Urothelium cell line (cell line): ENCODE measurements at regions not wholly inside any gene's neighbourhood (a gene's known extent, or its start where the extent isn't known, plus 50 kb on each side); places are given as distances from the start of the nearest gene placed in this dataset.
A peak's percentile ranks its signal among the peaks of the same experiment; 100 is the strongest.

Source experiments
- DNase-seq: peaks from one replicate; pipeline ENCODE4 v3.0.0; 2011; ENCODE audit warnings: low spot score, mixed read lengths
- FAIRE-seq: peaks from 2 replicates; lab custom pipeline; 2011; peaks lifted over from hg19 to GRCh38; lab: Jason Lieb, UNC

- DNase-seq (no peak), FAIRE-seq (no peak)
These were observed 102.2 kb downstream of the ARF6 start for GRCh38 chr14:49994951-49995561.

- DNase-seq, result no peak
- FAIRE-seq, result no peak
These were observed 105.1 kb downstream of the ARF6 start for GRCh38 chr14:49997991-49998390.

DNA sequence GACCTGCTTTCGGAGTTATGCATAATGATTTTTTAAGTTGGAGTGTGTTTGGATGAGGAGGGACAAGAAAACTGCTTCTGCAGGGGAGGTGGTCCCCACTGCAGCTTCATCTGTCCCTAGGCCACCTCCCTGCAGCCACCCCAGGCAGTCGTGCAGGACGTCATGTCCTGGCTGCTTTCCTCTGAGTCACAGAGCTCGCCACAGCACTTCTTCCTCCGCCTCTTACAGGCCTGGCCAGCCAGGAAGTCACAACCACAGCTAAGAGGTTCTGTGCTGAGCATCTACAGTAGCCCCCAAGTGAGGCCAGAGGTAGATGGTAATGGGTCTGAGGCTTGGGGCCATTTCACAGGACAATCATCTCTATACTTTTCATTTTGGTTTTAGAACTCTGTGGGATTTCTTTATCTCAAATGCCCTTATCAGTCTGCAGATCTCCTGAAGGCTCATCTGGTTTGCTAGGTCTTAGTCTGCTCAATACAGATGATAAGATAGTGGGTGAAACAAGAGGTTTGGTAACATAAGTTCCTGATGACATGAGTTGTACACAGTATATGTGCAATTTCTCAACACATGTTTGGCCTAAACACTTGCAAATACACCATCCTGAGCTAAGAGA is 106.4 kb downstream of the ARF6 start:
- peak; percentile 94 for DNase-seq

DNA sequence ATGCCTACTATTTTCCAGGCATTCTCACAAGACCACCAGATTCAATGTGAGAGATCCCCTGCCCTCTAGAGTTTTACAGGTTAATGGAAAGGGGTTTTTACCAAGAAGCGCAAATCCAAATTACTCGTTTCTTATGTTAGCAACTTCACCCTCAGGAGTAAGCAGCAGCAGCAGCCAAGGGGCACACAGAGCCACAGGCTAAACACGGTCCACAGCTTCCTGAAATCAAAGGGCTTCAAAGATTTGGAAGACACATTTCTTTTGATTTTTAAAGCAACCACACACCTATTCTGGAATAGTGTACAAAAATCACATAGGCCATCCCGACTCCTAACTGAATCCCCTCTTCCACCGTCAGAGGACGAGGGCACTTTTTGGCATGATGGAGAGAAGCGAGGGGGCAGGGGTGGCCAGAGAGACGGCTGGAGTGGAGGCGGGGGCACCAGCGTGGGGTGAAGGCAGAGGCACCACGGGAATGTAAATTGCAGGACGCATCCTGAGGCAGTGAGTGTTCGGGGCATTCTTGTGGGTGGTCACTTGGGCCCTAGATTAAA is 107.0 kb downstream of the ARF6 start:
- DNase-seq (no peak), FAIRE-seq (no peak)

More for the DNA sequence above, 106.4 kb downstream of the ARF6 start:
- FAIRE-seq, result peak; percentile 61

DNA sequence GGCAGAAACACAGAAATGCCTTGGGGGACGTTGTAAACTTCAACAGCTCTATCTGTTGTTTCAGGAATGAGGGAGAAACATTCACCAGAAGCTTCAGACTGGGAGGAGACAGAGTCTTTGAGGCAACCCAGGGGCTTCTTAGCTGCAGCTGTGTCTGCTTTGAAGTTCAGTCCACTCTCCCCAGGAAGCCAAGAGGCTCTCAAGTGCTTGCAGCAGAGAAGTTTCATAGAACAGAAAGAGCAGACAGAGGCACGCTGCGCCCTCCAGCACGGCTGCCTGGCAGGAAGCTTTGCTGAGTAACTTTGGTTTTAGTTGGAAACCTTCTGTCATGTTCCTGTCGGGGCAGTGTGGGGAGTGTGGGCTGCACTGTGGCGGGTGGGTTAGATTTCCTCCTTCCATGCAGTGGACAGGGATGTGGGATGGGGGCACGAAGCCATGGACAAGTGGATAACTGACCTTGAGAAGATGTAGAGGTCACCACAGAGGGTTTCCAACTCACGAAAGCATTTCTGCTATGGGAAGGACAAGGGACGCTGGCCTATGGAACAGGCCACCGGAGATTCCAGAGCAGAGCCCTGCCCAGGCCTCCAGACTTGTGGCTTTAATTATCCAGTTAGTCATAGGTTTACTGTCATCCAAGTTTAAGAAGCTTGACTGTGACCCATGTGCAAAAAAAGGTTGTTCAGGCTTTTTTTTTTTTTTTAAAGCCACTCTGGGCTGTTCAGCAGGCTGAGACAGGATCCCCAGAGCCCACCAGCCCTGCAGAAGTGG is 107.7 kb downstream of the ARF6 start:
- peak; percentile 77 for DNase-seq
- no peak for FAIRE-seq

DNA sequence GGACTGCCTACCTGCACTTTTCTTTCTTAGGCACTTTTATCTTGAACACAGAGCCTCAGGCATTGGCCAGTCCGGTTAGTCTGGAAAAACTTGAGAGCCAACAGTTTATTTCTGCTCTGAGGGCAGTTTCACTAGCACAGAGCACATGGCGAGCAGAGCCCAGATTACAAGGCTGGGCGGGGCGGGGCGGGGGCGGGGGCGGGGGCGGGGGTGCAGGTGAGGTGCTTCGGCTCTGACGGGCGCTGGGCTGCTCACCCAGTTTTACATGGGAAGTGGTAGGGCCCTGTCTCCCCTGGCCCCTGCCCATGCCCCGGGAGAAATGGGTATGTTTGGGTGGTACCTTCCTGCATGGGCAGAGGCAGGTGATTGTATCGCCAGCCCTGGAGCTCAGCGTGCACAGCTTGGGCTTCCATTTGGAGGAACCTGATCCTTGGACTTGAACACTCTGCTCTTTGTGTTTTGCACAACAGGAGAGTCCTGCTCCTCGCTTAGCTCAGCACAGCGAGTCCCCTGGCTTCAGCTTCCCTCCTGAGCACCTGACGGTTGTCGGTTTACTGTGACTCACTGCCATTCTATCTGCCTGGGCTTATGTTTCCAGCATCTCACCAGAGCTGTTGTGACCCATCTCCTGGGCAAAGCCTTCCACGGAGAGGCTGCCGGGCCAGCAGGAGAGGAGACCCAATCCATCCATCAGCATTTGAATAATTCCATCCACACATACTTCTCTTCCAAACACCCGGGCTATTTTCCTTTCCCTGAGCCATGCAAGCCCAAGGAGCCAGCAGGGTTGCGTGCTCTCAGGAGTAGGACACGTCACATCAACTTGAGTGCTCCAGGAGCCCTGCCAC is 108.5 kb downstream of the ARF6 start:
- peak; percentile 89 for DNase-seq
- FAIRE-seq, result peak; percentile 91

- no peak for FAIRE-seq
These were observed 109.4 kb downstream of the ARF6 start for GRCh38 chr14:50001999-50002925.

DNA sequence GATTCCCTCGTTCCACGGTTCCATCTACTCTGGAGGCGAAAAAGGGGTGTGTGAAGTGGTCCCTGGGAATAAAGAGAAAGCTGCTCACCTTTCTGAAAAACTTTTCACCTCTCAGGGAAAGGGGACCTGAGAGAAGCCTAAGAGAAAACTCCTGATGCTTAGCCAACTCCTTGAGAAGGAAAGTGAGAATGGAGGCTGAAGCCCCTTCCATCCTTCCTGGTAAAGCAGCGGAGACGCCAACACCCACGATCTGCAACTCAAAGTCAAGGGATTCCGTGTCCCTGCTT is 110.0 kb downstream of the ARF6 start:
- FAIRE-seq (no peak), DNase-seq (no peak)

More at GRCh38 chr14:50001999-50002925, 109.4 kb downstream of the ARF6 start:
- no peak for DNase-seq

- DNase-seq (peak; percentile 85), FAIRE-seq (peak; percentile 56)
These were observed 110.5 kb downstream of the ARF6 start for GRCh38 chr14:50003213-50004021.

DNA sequence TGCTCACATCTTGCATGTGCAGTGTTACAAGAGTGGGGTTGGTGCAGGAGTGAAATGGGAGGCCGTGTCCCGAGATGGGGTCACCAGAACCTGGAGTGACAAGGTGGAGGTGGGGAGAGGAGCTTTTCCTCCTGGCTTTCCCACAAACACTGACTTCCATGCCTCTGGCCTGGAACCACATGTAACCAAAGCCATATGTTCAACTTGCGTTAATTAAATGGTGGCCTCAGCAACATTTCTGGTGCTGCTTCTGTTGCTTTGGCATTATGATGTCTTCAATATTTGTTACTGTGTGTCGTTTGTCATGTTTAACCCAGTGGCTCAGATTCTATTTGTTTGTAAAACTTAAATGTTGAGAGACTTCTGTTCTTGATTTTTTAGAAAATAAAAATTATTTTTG is 110.2 kb downstream of the VCPKMT start:
- FAIRE-seq, result no peak
- DNase-seq, result no peak

- FAIRE-seq (no peak), DNase-seq (no peak)
These were observed 109.1 kb downstream of the VCPKMT start for GRCh38 chr14:50007123-50007903.

DNA sequence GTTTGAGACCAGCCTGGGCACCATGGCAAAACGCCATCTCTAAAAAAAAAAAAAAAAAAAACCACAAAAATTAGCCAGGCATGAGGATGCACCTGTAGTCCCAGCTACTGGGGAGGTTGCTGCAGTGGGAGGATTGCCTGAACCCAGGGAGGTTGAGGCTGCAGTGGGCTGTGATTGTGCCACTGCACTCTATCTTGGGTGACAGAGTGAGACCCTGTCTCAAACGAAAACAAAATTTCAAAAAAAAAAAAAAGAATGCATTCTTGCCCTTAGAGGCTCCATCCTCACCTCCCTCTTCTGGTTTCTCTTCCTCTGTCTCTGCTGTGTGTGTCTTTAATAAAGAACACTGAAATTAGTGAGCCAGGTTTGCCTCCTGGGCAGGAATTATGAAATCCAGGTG is 107.8 kb downstream of the VCPKMT start:
- no peak for DNase-seq
- FAIRE-seq, result no peak

- no peak for DNase-seq
- no peak for FAIRE-seq
These were observed 107.4 kb downstream of the VCPKMT start for GRCh38 chr14:50008974-50009373.

GRCh38 chr14:50010752-50011151 is 105.6 kb downstream of the VCPKMT start:
- DNase-seq, result no peak
- peak; percentile 79 for FAIRE-seq

GRCh38 chr14:50011242-50011641 is 105.1 kb downstream of the VCPKMT start:
- DNase-seq (no peak), FAIRE-seq (peak; percentile 9)

- peak; percentile 43 for DNase-seq
- no peak for FAIRE-seq
These were observed 103.7 kb downstream of the VCPKMT start for GRCh38 chr14:50012644-50013043.

DNA sequence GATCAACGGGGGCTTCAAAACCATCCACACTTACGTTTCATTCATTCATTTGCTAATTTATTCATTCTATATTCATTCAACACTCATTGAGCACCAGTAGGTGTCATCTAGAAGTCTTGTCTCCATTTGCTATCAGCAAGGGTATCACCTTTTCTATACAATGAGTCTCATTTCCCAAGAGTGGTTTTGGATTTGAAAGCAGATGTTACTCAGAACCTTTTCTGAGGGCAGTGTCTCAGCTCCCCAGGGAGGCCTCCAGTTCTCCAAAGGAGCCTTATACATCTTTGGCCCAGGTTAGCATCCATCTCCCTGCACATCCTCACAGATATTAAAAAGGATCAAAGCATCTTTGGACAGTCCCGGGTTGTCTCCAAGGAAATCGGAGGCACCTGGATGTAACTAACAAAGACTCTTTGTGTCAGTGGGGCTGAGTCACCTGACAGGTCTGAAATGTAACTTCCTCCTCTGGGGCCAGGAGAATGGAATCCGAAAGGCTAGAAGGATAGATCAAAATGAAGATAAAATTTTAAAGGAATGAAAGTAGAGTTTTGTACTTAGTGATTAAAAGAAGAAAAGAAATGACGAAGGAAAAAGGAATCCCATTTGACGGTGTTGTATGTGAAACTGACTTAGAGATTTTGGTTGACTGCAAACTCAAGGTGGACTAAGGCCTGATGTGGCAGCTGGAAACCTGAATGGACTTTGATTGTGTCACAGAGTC is 103.0 kb downstream of the VCPKMT start:
- DNase-seq (peak; percentile 93), FAIRE-seq (peak; percentile 98)

DNA sequence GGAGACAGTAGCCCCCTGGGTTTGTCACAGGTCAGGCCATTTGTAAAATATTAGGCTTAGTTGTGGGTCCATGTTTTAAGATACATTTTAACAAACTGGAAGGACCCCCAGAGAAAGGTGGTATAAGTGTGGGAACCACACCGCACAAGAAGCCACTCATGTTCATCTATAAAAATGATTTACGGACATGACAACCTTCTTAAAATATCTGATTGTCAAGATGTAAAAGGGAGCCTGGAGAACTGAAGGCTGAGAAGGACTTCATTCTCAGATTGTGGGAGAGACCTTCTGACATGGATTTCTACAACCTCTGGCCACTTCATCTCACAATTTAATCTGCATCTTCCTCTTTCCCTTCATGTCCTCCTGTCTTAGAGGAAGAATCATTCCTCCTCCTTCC is 102.4 kb downstream of the VCPKMT start:
- no peak for FAIRE-seq
- DNase-seq, result no peak
